Occipital lobe (tissue), 1 donor: ENCODE measurements at regions not wholly inside any gene's neighbourhood (a gene's known extent, or its start where the extent isn't known, plus 50 kb on each side); places are given as distances from the start of the nearest gene placed in this dataset.

Experiments used
- DNase-seq: peaks from one replicate; lab custom pipeline; 2025; lab: John Stamatoyannopoulos, UW

GRCh38 chr11:116534270-116534975 lies 238.4 kb downstream of the BUD13 start:
- DNase-seq: no peak

GRCh38 chr11:116533186-116533825 lies 239.5 kb downstream of the BUD13 start:
- DNase-seq: no peak

GRCh38 chr11:116532066-116532465 lies 240.7 kb downstream of the BUD13 start:
- DNase-seq: no peak

GRCh38 chr11:116530705-116531104 lies 242.1 kb downstream of the BUD13 start:
- no peak for DNase-seq

- no peak for DNase-seq
Observed at GRCh38 chr11:116529271-116529670, 243.5 kb downstream of the BUD13 start.

GRCh38 chr11:116527180-116527991 lies 245.4 kb downstream of the BUD13 start:
- no peak for DNase-seq

- no peak for DNase-seq
Observed at GRCh38 chr11:116525961-116526495, 246.8 kb downstream of the BUD13 start.

- DNase-seq: no peak
Observed at GRCh38 chr11:116519499-116519898, 253.3 kb downstream of the BUD13 start.

- DNase-seq: no peak
Observed at GRCh38 chr11:116518141-116518540, 254.6 kb downstream of the BUD13 start.

- DNase-seq: no peak
Observed at GRCh38 chr11:116517584-116517983, 255.2 kb downstream of the BUD13 start.

- DNase-seq: no peak
Observed at GRCh38 chr11:116517077-116517476, 255.7 kb downstream of the BUD13 start.

- DNase-seq: no peak
Observed at GRCh38 chr11:116515664-116516184, 257.1 kb downstream of the BUD13 start.

- no peak for DNase-seq
Observed at GRCh38 chr11:116513894-116514293, 258.9 kb downstream of the BUD13 start.

GRCh38 chr11:116513278-116513823 lies 259.4 kb downstream of the BUD13 start:
- DNase-seq: no peak

GRCh38 chr11:116512841-116513240 lies 259.9 kb downstream of the BUD13 start:
- DNase-seq: no peak

- no peak for DNase-seq
Observed at GRCh38 chr11:116511684-116512083, 261.1 kb downstream of the BUD13 start.

GRCh38 chr11:116510886-116511650 lies 261.7 kb downstream of the BUD13 start:
- DNase-seq: no peak

GRCh38 chr11:116510166-116510565 lies 262.6 kb downstream of the BUD13 start:
- no peak for DNase-seq

GRCh38 chr11:116509551-116509950 lies 263.2 kb downstream of the BUD13 start:
- DNase-seq: no peak

GRCh38 chr11:116507849-116508695 lies 264.7 kb downstream of the BUD13 start:
- DNase-seq: no peak
